ENCODE measurements at regions not wholly inside any gene's neighbourhood (a gene's known extent, or its start where the extent isn't known, plus 50 kb on each side); places are given as distances from the start of the nearest gene placed in this dataset.

DNA sequence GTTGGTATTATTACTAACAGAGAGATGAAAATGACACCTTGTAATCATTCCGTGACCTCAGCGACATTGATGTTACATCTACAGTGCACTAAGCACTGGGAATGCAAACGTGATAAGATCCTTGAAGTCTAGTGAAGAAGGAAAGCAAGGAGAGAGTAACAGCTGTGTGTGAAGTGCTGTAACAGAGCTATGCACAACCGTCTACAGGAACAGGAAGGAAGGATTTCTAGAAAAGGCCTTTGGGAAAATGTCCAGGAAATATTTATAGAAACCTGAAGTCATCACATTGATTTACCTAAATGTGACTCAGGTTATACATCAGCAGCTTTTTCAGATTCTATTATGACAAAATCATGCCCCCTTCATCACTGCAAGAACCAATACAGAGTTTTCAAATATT is 304.2 kb upstream of the AMIGO2 start:
- no peak for DNase-seq

DNA sequence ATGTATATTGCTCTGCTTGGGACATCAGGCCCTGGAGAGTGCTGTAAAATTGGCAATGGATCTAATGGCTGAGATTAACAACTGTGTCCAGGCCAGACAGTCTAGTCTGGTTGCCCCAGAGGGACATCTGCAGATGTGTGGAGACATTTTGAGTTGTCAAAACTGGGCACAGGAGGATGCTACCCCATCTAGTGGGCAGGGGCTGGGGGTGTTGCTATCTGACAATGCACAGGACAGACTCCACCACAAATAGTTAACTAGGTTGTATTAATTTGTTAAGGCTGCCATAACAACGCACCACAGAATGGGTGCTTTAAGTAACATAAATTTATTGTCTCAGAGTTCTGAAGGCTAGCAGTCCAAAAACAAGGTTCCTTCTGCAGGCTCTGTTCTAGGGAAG is 302.5 kb upstream of the AMIGO2 start:
- H3K27me3 Mint-ChIP-seq, result no peaks in the 10 kb centered on the region
- no peaks in the 10 kb centered on the region for H3K36me3 Mint-ChIP-seq
- Histone ChIP-seq H3K36me3 (ENCODE audit: control insufficient read depth, insufficient read depth, low read length) (no peaks in the 10 kb centered on the region), H3K4me3 (ENCODE audit: low read depth, low read length) (no peak overlapping the region), H3K9me3 (ENCODE audit: control insufficient read depth in 2 of 2, low read length in 2 of 2) (no peaks in the 10 kb centered on the region), H3K27me3 (ENCODE audit: control insufficient read depth, insufficient read depth, low read length) (no peaks in the 10 kb centered on the region), H3K27ac (ENCODE audit: insufficient read depth, low read length, poor library complexity, severe bottlenecking) (no peak overlapping the region), H3K4me1 (ENCODE audit: control insufficient read depth, insufficient read depth, low read length, poor library complexity, severe bottlenecking) (peaks cover 12% of the 10 kb centered on the region)
- no peak overlapping the region for H3K27ac Mint-ChIP-seq
- no peak overlapping the region for H3K4me3 Mint-ChIP-seq
- DNase-seq (peak in 1 of 3 donors; percentile 54), ATAC-seq (ENCODE audit: low read depth in 2 of 2) (no peak)
- peaks cover 20 to 53% (median 35%) of the 10 kb centered on the region in 4 donors for H3K4me1 Mint-ChIP-seq
- H3K9me3 Mint-ChIP-seq, result peaks cover 0 to 5% (median 0%) of the 10 kb centered on the region in 7 donors

More for the DNA sequence above, 304.2 kb upstream of the AMIGO2 start:
- Mint-ChIP-seq H3K27ac (peak overlapping the region in 2 of 3 donors; percentile 7 to 9), H3K9me3 (peaks cover 0 to 5% (median 1%) of the 10 kb centered on the region in 7 donors), H3K36me3 (no peaks in the 10 kb centered on the region), H3K4me3 (no peak overlapping the region), H3K4me1 (peaks cover 14 to 44% (median 32%) of the 10 kb centered on the region in 4 donors), H3K27me3 (no peaks in the 10 kb centered on the region)
- H3K27ac ChIP-seq (ENCODE audit: insufficient read depth, low read length, poor library complexity, severe bottlenecking), result no peak overlapping the region
- H3K4me3 ChIP-seq (ENCODE audit: low read depth, low read length), result no peak overlapping the region
- no peaks in the 10 kb centered on the region for H3K36me3 ChIP-seq (ENCODE audit: control insufficient read depth, insufficient read depth, low read length)
- H3K9me3 ChIP-seq (ENCODE audit: control insufficient read depth in 2 of 2, low read length in 2 of 2), result no peaks in the 10 kb centered on the region
- no peaks in the 10 kb centered on the region for H3K4me1 ChIP-seq (ENCODE audit: control insufficient read depth, insufficient read depth, low read length, poor library complexity, severe bottlenecking)
- ATAC-seq (ENCODE audit: low read depth in 2 of 2), result no peak
- no peaks in the 10 kb centered on the region for H3K27me3 ChIP-seq (ENCODE audit: control insufficient read depth, insufficient read depth, low read length)

- DNase-seq, result peak in 1 of 3 donors; percentile 38
- Histone ChIP-seq H3K4me1 (ENCODE audit: control insufficient read depth, insufficient read depth, low read length, poor library complexity, severe bottlenecking) (peaks cover 12% of the 10 kb centered on the region), H3K36me3 (ENCODE audit: control insufficient read depth, insufficient read depth, low read length) (no peaks in the 10 kb centered on the region), H3K27me3 (ENCODE audit: control insufficient read depth, insufficient read depth, low read length) (no peaks in the 10 kb centered on the region), H3K4me3 (ENCODE audit: low read depth, low read length) (peak overlapping the region; percentile 6), H3K27ac (ENCODE audit: insufficient read depth, low read length, poor library complexity, severe bottlenecking) (no peak overlapping the region), H3K9me3 (ENCODE audit: control insufficient read depth in 2 of 2, low read length in 2 of 2) (no peaks in the 10 kb centered on the region)
- Mint-ChIP-seq H3K27me3 (no peaks in the 10 kb centered on the region), H3K4me1 (peaks cover 18 to 42% (median 30%) of the 10 kb centered on the region in 4 donors), H3K36me3 (no peaks in the 10 kb centered on the region), H3K27ac (peak overlapping the region in 2 of 3 donors; percentile 49 to 67), H3K9me3 (peaks cover 0 to 18% (median 2%) of the 10 kb centered on the region in 7 donors), H3K4me3 (no peak overlapping the region)
- no peak for ATAC-seq (ENCODE audit: low read depth in 2 of 2)
Observed at GRCh38 chr12:47378907-47379306, 299.1 kb upstream of the AMIGO2 start.

DNA sequence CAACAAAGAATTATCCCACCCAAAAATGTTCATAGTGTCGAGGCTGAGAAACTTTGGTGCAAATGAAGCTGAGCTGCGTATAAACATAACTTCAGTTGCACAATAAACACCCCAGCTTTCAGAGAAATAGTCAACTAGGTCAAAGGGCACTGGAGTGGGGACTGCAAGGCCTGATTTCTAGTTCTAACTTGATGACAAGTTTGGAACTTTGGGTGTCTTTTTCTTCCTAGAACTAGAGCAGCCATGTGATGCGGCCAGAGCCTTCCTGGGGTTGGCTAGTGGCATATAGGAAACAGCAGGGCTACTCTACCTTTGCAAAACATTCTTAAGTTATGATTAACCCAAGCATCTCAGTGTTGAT is 298.4 kb upstream of the AMIGO2 start:
- H3K27me3 ChIP-seq (ENCODE audit: control insufficient read depth, insufficient read depth, low read length), result no peaks in the 10 kb centered on the region
- no peak overlapping the region for H3K4me3 ChIP-seq (ENCODE audit: low read depth, low read length)
- Mint-ChIP-seq H3K27me3 (no peaks in the 10 kb centered on the region), H3K4me3 (peak overlapping the region in 1 of 4 donors; percentile 8), H3K27ac (peak overlapping the region in 2 of 3 donors; percentile 49 to 67), H3K36me3 (no peaks in the 10 kb centered on the region), H3K4me1 (peaks cover 14 to 40% (median 29%) of the 10 kb centered on the region in 4 donors), H3K9me3 (peaks cover 0 to 20% (median 2%) of the 10 kb centered on the region in 7 donors)
- H3K27ac ChIP-seq (ENCODE audit: insufficient read depth, low read length, poor library complexity, severe bottlenecking), result no peak overlapping the region
- ATAC-seq (ENCODE audit: low read depth in 2 of 2) (no peak), DNase-seq (peak in 1 of 3 donors; percentile 66)
- H3K9me3 ChIP-seq (ENCODE audit: control insufficient read depth in 2 of 2, low read length in 2 of 2), result no peaks in the 10 kb centered on the region
- no peaks in the 10 kb centered on the region for H3K36me3 ChIP-seq (ENCODE audit: control insufficient read depth, insufficient read depth, low read length)
- peaks cover 12% of the 10 kb centered on the region for H3K4me1 ChIP-seq (ENCODE audit: control insufficient read depth, insufficient read depth, low read length, poor library complexity, severe bottlenecking)

DNA sequence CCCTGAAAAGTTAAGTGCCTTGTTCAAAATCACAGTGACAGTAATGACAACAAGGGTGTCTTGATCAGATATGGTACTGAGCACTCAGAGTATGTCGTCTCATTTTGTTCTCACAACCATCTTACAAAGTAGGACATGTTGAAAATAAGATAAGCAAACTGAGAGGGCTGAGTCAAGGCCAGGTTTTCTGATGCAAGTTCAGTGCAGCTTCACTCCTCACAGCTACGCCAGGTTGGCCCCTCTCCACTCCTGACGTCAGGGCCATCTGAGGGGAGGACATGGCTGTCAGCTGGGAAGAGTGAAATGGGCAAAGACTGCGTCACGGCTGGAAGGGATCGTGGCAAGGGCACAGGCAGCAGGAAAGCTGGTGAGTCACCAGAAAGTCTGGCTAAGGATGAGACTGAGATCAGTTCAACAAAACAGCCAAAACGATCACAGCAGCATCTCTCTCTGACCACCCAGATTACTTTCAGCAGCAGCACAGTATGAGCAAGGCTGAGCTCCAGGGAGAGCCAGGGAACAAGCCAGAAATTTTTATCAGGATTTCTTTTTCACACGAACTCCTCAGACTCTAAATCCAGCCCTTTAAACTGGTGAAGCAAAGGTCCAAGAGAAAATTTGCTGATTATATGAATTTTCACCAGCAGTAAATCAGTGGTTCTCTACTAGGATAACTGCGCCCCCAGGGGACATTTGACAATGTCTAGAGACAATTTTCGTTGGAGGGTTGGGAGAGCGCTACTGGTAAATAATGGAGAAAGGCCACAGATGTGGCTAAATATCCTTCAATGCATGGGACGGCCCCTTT is 297.9 kb upstream of the AMIGO2 start:
- ATAC-seq (ENCODE audit: low read depth in 2 of 2) (no peak), DNase-seq (no peak)
- peak overlapping the region in 1 of 4 donors; percentile 8 for H3K4me3 Mint-ChIP-seq
- Histone ChIP-seq H3K27me3 (ENCODE audit: control insufficient read depth, insufficient read depth, low read length) (no peaks in the 10 kb centered on the region), H3K4me3 (ENCODE audit: low read depth, low read length) (no peak overlapping the region), H3K4me1 (ENCODE audit: control insufficient read depth, insufficient read depth, low read length, poor library complexity, severe bottlenecking) (peaks cover 12% of the 10 kb centered on the region), H3K27ac (ENCODE audit: insufficient read depth, low read length, poor library complexity, severe bottlenecking) (peak overlapping the region; percentile 35), H3K9me3 (ENCODE audit: control insufficient read depth in 2 of 2, low read length in 2 of 2) (no peaks in the 10 kb centered on the region), H3K36me3 (ENCODE audit: control insufficient read depth, insufficient read depth, low read length) (no peaks in the 10 kb centered on the region)
- H3K27me3 Mint-ChIP-seq, result no peaks in the 10 kb centered on the region
- peak overlapping the region in 2 of 3 donors; percentile 56 to 94 for H3K27ac Mint-ChIP-seq
- peaks cover 0 to 20% (median 2%) of the 10 kb centered on the region in 7 donors for H3K9me3 Mint-ChIP-seq
- no peaks in the 10 kb centered on the region for H3K36me3 Mint-ChIP-seq
- peaks cover 19 to 40% (median 28%) of the 10 kb centered on the region in 4 donors for H3K4me1 Mint-ChIP-seq

DNA sequence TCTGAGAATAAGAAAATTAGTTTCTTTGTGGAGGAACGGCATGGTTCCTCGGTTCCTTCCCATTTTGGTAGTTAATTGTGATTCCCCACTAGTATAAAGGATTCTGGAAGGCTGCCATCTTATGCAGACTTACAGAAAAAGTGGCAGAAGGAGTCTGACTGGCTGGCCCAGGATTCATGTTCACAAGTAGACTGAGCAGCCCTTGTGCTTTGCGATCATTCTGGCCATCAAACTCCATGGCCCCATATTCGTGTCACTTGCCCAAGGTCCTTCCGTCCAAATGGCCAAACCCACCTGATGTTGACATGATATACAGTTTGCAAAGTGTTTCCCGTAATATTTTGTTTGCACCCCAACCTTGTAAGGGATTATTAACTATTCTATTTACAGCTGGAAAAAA is 297.2 kb upstream of the AMIGO2 start:
- H3K4me3 Mint-ChIP-seq, result no peak overlapping the region
- Histone ChIP-seq H3K4me1 (ENCODE audit: control insufficient read depth, insufficient read depth, low read length, poor library complexity, severe bottlenecking) (peaks cover 12% of the 10 kb centered on the region), H3K4me3 (ENCODE audit: low read depth, low read length) (no peak overlapping the region), H3K27ac (ENCODE audit: insufficient read depth, low read length, poor library complexity, severe bottlenecking) (peak overlapping the region; percentile 35), H3K9me3 (ENCODE audit: control insufficient read depth in 2 of 2, low read length in 2 of 2) (no peaks in the 10 kb centered on the region), H3K36me3 (ENCODE audit: control insufficient read depth, insufficient read depth, low read length) (no peaks in the 10 kb centered on the region), H3K27me3 (ENCODE audit: control insufficient read depth, insufficient read depth, low read length) (no peaks in the 10 kb centered on the region)
- no peak for ATAC-seq (ENCODE audit: low read depth in 2 of 2)
- peaks cover 17 to 40% (median 28%) of the 10 kb centered on the region in 4 donors for H3K4me1 Mint-ChIP-seq
- no peaks in the 10 kb centered on the region for H3K27me3 Mint-ChIP-seq
- H3K36me3 Mint-ChIP-seq, result no peaks in the 10 kb centered on the region
- no peak for DNase-seq
- H3K27ac Mint-ChIP-seq, result no peak overlapping the region
- peaks cover 0 to 20% (median 2%) of the 10 kb centered on the region in 7 donors for H3K9me3 Mint-ChIP-seq

DNA sequence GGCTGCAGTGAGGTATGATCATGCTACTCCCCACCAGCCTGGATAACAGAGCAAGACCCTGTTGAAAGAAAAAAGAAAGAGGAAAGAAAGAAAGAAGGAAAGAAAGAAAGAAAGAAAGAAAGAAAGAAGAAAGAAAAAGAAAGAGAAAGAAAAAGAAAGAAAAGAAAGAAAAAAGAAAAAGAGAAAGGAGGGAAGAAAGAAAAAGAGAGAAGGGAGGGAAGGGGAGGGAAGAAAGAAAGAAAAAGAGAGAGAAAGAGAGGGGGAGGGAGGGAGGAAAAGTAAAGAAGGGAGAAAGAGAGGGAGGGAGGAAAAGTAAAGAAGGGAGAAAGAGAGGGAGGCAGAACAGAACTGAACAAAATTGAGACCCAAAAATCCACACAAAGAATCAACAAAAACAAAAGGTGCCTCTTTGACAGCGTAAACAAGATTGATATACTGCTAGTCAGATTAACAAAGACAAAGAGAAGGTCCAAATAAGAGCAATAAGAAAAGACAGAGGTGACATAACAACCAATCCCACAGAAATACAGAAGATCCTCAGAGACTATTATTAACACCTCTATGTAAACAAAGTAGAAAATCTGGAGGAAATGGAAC is 293.9 kb upstream of the AMIGO2 start:
- no peak overlapping the region for H3K4me3 ChIP-seq (ENCODE audit: low read depth, low read length)
- ATAC-seq (ENCODE audit: low read depth in 2 of 2) (no peak), DNase-seq (no peak)
- Mint-ChIP-seq H3K27me3 (no peaks in the 10 kb centered on the region), H3K4me1 (peaks cover 6 to 19% (median 14%) of the 10 kb centered on the region in 4 donors), H3K4me3 (no peak overlapping the region), H3K36me3 (no peaks in the 10 kb centered on the region), H3K27ac (peak overlapping the region in 1 of 3 donors; percentile 17), H3K9me3 (peaks cover 0 to 15% (median 2%) of the 10 kb centered on the region in 7 donors)
- H3K9me3 ChIP-seq (ENCODE audit: control insufficient read depth in 2 of 2, low read length in 2 of 2), result peaks cover 2 to 3% of the 10 kb centered on the region in 2 experiments
- no peaks in the 10 kb centered on the region for H3K36me3 ChIP-seq (ENCODE audit: control insufficient read depth, insufficient read depth, low read length)
- H3K4me1 ChIP-seq (ENCODE audit: control insufficient read depth, insufficient read depth, low read length, poor library complexity, severe bottlenecking), result peaks cover 10% of the 10 kb centered on the region
- no peak overlapping the region for H3K27ac ChIP-seq (ENCODE audit: insufficient read depth, low read length, poor library complexity, severe bottlenecking)
- no peaks in the 10 kb centered on the region for H3K27me3 ChIP-seq (ENCODE audit: control insufficient read depth, insufficient read depth, low read length)
